ENCODE measurements at regions not wholly inside any gene's neighbourhood (a gene's known extent, or its start where the extent isn't known, plus 50 kb on each side); places are given as distances from the start of the nearest gene placed in this dataset.

DNA sequence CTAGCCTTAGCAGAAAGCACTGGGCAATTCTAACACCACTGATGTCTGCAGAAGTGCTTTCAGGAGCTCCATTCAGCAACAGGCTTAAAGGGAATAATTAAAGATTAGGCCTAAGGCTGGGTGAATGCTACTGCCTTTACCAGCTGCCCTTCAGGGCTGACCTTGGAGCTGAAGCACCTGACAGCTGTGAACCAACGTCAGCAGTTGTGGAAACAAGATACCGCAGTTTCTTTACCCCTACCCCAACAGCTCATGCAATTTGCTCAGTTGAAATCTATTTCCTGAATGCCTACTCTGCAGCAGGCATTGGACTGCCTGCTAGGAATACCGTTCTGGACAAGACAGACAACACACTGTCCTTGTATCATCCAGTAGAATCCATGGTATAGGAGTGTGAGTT, 51.5 kb upstream of the ADTRP start:
- POLR2A ChIA-PET: no interaction called here

DNA sequence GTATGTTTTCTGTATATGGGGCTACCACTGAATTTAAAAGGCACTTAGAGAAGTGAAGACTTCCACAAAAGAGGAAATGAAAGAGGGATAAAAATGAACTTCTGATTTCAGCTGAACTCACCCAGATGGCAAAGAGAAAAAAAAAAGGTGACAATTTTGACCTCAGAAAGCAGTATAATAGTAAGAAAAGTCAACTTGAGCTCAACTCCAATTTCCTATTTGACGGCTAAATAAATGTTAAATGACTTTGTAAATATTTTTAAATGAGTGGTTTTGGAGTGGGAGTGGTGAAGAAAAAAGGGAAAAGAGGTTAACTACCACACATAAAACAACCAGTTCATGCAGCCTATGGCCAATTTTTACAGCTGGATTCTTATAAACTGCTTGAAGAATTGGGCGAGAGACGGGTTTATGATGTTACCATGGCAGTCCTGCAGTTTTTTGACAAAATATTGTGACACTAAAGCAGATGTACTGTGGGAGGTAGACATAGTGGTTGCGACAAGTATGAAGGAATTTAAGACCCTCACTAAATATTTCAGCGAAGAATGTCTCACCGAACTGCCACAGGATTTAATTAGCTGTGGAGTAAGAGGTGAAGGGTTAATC, 49.8 kb upstream of the ADTRP start:
- ChIA-PET POLR2A (no interaction called here), CTCF (interaction anchor here (1.2 kb wide), 1 partner anchor 15 kb away, joined by 4 read pairs; no protein-coding TSS in a partner anchor)
- H3K27ac ChIP-seq (ENCODE audit: extremely low read depth, low read depth, low read length): no peak overlapping the region
- H3K4me3 ChIP-seq (ENCODE audit: low read depth, low read length): no peak overlapping the region
- no peaks in the 10 kb centered on the region for H3K4me1 ChIP-seq (ENCODE audit: control insufficient read depth, insufficient read depth, low read length)
- no peaks in the 10 kb centered on the region for H3K9me3 ChIP-seq (ENCODE audit: control insufficient read depth, insufficient read depth, low read depth, low read length)
- no peaks in the 10 kb centered on the region for H3K36me3 ChIP-seq (ENCODE audit: control insufficient read depth in 2 of 2, insufficient read depth in 1 of 2, low read length in 2 of 2)
- no peak for TF ChIP-seq GLIS2 (tag by site-specific recombination; IDR thresholded peaks at IDR 0.05)
- TF ChIP-seq ZSCAN18 (tag by site-specific recombination; IDR thresholded peaks at IDR 0.05): no peak
- TF ChIP-seq ZNF404 (tag by site-specific recombination; IDR thresholded peaks at IDR 0.05): no peak
- no peak for TF ChIP-seq ZNF350 (tag by site-specific recombination; IDR thresholded peaks at IDR 0.05)

More for the DNA sequence above, 51.5 kb upstream of the ADTRP start:
- CTCF ChIA-PET: interaction anchor here (0.6 to 1.4 kb wide), 2 partner anchors 8 to 459 kb away, joined by 3 to 4 read pairs; no protein-coding TSS in a partner anchor
- H3K9me3 ChIP-seq (ENCODE audit: control insufficient read depth, insufficient read depth, low read depth, low read length): no peaks in the 10 kb centered on the region
- peaks cover 4% of the 10 kb centered on the region; the same call in 1 of the 2 replicates for H3K4me1 ChIP-seq (ENCODE audit: control insufficient read depth, insufficient read depth, low read length)
- H3K27ac ChIP-seq (ENCODE audit: extremely low read depth, low read depth, low read length): no peak overlapping the region
- no peaks in the 10 kb centered on the region for H3K36me3 ChIP-seq (ENCODE audit: control insufficient read depth in 2 of 2, insufficient read depth in 1 of 2, low read length in 2 of 2)
- H3K4me3 ChIP-seq (ENCODE audit: low read depth, low read length): no peak overlapping the region
- TF ChIP-seq ZNF248 (tag by site-specific recombination; IDR thresholded peaks at IDR 0.05) (no peak), ZNF521 (tag by site-specific recombination; IDR thresholded peaks at IDR 0.05) (no peak), SALL2 (tag by site-specific recombination; IDR thresholded peaks at IDR 0.05; ENCODE audit: borderline replicate concordance) (no peak)
